DND-41 (cell line): ENCODE measurements at regions not wholly inside any gene's neighbourhood (a gene's known extent, or its start where the extent isn't known, plus 50 kb on each side); places are given as distances from the start of the nearest gene placed in this dataset.

Experiments used
- EZH2 ChIP-seq: IDR thresholded peaks from 3 replicates; pipeline ENCODE4 v1.6.1; 2012; ENCODE audit warnings: borderline replicate concordance, low read depth, mild to moderate bottlenecking, moderate library complexity, low read length, inconsistent platforms; ENCODE audit not compliant: severe bottlenecking
- TF ChIP-seq, protein P1 (sequence below): IDR thresholded peaks from 2 replicates; pipeline ENCODE4 v1.5.1; 2012; ENCODE audit warnings: borderline replicate concordance, low read length, moderate library complexity, mild to moderate bottlenecking; ENCODE audit not compliant: poor library complexity, severe bottlenecking; ENCODE audit errors: extremely low read depth

- no peak for TF ChIP-seq EZH2
- TF ChIP-seq, protein P1, sequence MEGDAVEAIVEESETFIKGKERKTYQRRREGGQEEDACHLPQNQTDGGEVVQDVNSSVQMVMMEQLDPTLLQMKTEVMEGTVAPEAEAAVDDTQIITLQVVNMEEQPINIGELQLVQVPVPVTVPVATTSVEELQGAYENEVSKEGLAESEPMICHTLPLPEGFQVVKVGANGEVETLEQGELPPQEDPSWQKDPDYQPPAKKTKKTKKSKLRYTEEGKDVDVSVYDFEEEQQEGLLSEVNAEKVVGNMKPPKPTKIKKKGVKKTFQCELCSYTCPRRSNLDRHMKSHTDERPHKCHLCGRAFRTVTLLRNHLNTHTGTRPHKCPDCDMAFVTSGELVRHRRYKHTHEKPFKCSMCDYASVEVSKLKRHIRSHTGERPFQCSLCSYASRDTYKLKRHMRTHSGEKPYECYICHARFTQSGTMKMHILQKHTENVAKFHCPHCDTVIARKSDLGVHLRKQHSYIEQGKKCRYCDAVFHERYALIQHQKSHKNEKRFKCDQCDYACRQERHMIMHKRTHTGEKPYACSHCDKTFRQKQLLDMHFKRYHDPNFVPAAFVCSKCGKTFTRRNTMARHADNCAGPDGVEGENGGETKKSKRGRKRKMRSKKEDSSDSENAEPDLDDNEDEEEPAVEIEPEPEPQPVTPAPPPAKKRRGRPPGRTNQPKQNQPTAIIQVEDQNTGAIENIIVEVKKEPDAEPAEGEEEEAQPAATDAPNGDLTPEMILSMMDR, result no peak
Measured at GRCh38 chr11:81022057-81022456, 1581.2 kb upstream of the TENM4 start.
